Liver (tissue), 8 donors: ENCODE measurements at regions not wholly inside any gene's neighbourhood (a gene's known extent, or its start where the extent isn't known, plus 50 kb on each side); places are given as distances from the start of the nearest gene placed in this dataset.

Source experiments
- DNase-seq: peaks from one replicate; pipeline ENCODE4 v3.0.0-alpha.2; 2017; ENCODE audit warnings: low spot score
- H3K27ac ChIP-seq, 2 donors: one replicate each; pipeline ENCODE4 v1.7.0; 2013; ENCODE audit warnings: inconsistent platforms in 2 of 2, low read length in 2 of 2, control low read depth in 1 of 2, low read depth in 1 of 2, mild to moderate bottlenecking in 1 of 2
- H3K27me3 ChIP-seq, 4 donors: one replicate each; pipeline versions ENCODE4 v1.6.1 to v1.7.0; 2013; ENCODE audit warnings: low read length in 3 of 4, inconsistent platforms in 1 of 4, mild to moderate bottlenecking in 1 of 4, moderate library complexity in 1 of 4; ENCODE audit not compliant: control insufficient read depth in 4 of 4, insufficient read depth in 4 of 4
- H3K36me3 ChIP-seq, 4 donors: one replicate each; pipeline versions ENCODE4 v1.6.1 to v1.7.0; 2013; ENCODE audit warnings: low read length in 3 of 4, mild to moderate bottlenecking in 3 of 4, low read depth in 1 of 4, moderate library complexity in 1 of 4; ENCODE audit not compliant: control insufficient read depth in 4 of 4, insufficient read depth in 3 of 4
- H3K4me1 ChIP-seq, 4 donors: one replicate each; pipeline versions ENCODE4 v1.6.1 to v1.7.0; 2013; ENCODE audit warnings: low read length in 3 of 4, mild to moderate bottlenecking in 3 of 4, moderate library complexity in 1 of 4; ENCODE audit not compliant: control insufficient read depth in 4 of 4, insufficient read depth in 4 of 4
- H3K4me3 ChIP-seq, 3 donors: one replicate each; pipeline versions ENCODE4 v1.6.1 to v1.7.0; 2013; ENCODE audit warnings: low read length in 3 of 3, control low read depth in 1 of 3, low read depth in 1 of 3, mild to moderate bottlenecking in 1 of 3
- H3K9ac ChIP-seq, 2 donors: one replicate each; pipeline ENCODE4 v1.7.0; 2013; ENCODE audit warnings: low read length in 2 of 2, mild to moderate bottlenecking in 2 of 2, moderate library complexity in 2 of 2, control low read depth in 1 of 2, low read depth in 1 of 2
- H3K9me3 ChIP-seq, 4 donors: one replicate each; pipeline versions ENCODE4 v1.6.1 to v1.7.0; 2013; ENCODE audit warnings: low read length in 3 of 4; ENCODE audit not compliant: control insufficient read depth in 4 of 4
- ATF3 ChIP-seq: IDR thresholded peaks from 2 replicates; pipeline ENCODE4 v1.6.1; 2016; ENCODE audit warnings: antibody characterized with exemption
- CTCF ChIP-seq: fragments of 150-350 bp; IDR thresholded peaks from 2 replicates; pipeline ENCODE4 v1.5.1; 2017; ENCODE audit warnings: improper control_type of control experiment, low read depth, low read length; ENCODE audit not compliant: missing input control
- EGR1 ChIP-seq, 2 donors: IDR thresholded peaks; 2 replicates each; pipeline ENCODE4 v1.6.1; 2016 to 2018; ENCODE audit warnings: antibody characterized with exemption in 2 of 2, low read depth in 2 of 2
- FOXA1 ChIP-seq: IDR thresholded peaks from 2 replicates; pipeline ENCODE4 v1.6.1; 2016; ENCODE audit warnings: antibody characterized with exemption
- FOXA2 ChIP-seq: IDR thresholded peaks from 2 replicates; pipeline ENCODE4 v1.6.1; 2016; ENCODE audit warnings: antibody characterized with exemption
- GABPA ChIP-seq, 2 donors: IDR thresholded peaks in 1 of 2; conservative IDR thresholded peaks in 1 of 2; 2 replicates each; pipeline ENCODE4 v1.6.1; 2016; ENCODE audit warnings: antibody characterized with exemption in 2 of 2, mild to moderate bottlenecking in 1 of 2, moderate library complexity in 1 of 2
- HNF4A ChIP-seq, 2 donors: conservative IDR thresholded peaks; 2 replicates each; pipeline ENCODE4 v1.6.1; 2016; ENCODE audit warnings: antibody characterized with exemption in 2 of 2, mild to moderate bottlenecking in 2 of 2
- HNF4G ChIP-seq: IDR thresholded peaks from 2 replicates; pipeline ENCODE4 v1.6.1; 2016; ENCODE audit warnings: antibody characterized with exemption
- JUND ChIP-seq, 2 donors: IDR thresholded peaks; 2 replicates each; pipeline ENCODE4 v1.6.1; 2016; ENCODE audit warnings: antibody characterized with exemption in 2 of 2
- NR2F2 ChIP-seq: IDR thresholded peaks from 2 replicates; pipeline ENCODE4 v1.6.1; 2016; ENCODE audit warnings: antibody characterized with exemption
- RAD21 ChIP-seq, 2 donors: IDR thresholded peaks; 2 replicates each; pipeline ENCODE4 v1.6.1; 2016; ENCODE audit warnings: antibody characterized with exemption in 2 of 2, mild to moderate bottlenecking in 2 of 2
- REST ChIP-seq: IDR thresholded peaks from 2 replicates; pipeline ENCODE4 v1.6.1; 2016; ENCODE audit warnings: antibody characterized with exemption, mild to moderate bottlenecking
- RXRA ChIP-seq, 2 donors: IDR thresholded peaks; 2 replicates each; pipeline ENCODE4 v1.6.1; 2017 to 2018; ENCODE audit warnings: antibody characterized with exemption in 2 of 2, mild to moderate bottlenecking in 1 of 2
- SP1 ChIP-seq: IDR thresholded peaks from 2 replicates; pipeline ENCODE4 v1.6.1; 2018; ENCODE audit warnings: antibody characterized with exemption, mild to moderate bottlenecking
- TAF1 ChIP-seq: conservative IDR thresholded peaks from 2 replicates; pipeline ENCODE4 v1.6.1; 2016; ENCODE audit warnings: antibody characterized with exemption, mild to moderate bottlenecking
- YY1 ChIP-seq: IDR thresholded peaks from 2 replicates; pipeline ENCODE4 v1.6.1; 2016; ENCODE audit warnings: antibody characterized with exemption, mild to moderate bottlenecking
- ZBTB33 ChIP-seq: IDR thresholded peaks from 2 replicates; pipeline ENCODE4 v1.6.1; 2016; ENCODE audit warnings: antibody characterized with exemption
- WGBS: extraction: QIAGEN DNeasy Blood & Tissue Kit; methylation state at CpG from one replicate; pipeline ENCODE4 v1.1.7; 2013; 5-methylcytosine and 5-hydroxymethylcytosine counted together
- TF ChIP-seq, protein P1 (sequence below): IDR thresholded peaks from 2 replicates; pipeline ENCODE4 v1.6.1; 2016; ENCODE audit warnings: antibody characterized with exemption
- donor health status: healthy.
- donor health status: healthy.
- donor health status: healthy.
- donor health status: healthy.
- donor health status: healthy.

GRCh38 chr11:26142891-26143290, 189.0 kb upstream of the ANO3 start:
- H3K27me3 ChIP-seq = no peaks in the 10 kb centered on the region
- peaks cover 0 to 5% (median 3%) of the 10 kb centered on the region in 4 donors for H3K4me1 ChIP-seq
- no peak overlapping the region for H3K4me3 ChIP-seq
- WGBS = 79% methylated on average over 1 of the region's 1 CpG
- H3K27ac ChIP-seq = no peak overlapping the region
- TF ChIP-seq HNF4A (conservative IDR thresholded peaks at IDR 0.05) = no peak
- TF ChIP-seq YY1 = no peak
- no peak for TF ChIP-seq HNF4G
- TF ChIP-seq, protein P1, sequence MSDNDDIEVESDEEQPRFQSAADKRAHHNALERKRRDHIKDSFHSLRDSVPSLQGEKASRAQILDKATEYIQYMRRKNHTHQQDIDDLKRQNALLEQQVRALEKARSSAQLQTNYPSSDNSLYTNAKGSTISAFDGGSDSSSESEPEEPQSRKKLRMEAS = no peak
- TF ChIP-seq SP1 = no peak
- TF ChIP-seq CTCF = no peak
- TF ChIP-seq REST = no peak
- no peak for TF ChIP-seq RAD21 (IDR thresholded peaks at IDR 0.05)
- TF ChIP-seq JUND (IDR thresholded peaks at IDR 0.05) = no peak
- no peak for TF ChIP-seq FOXA2
- no peak for TF ChIP-seq RXRA (IDR thresholded peaks at IDR 0.05)
- TF ChIP-seq GABPA (IDR thresholded peaks at IDR 0.05 in 1 of 2, conservative IDR thresholded peaks at IDR 0.05 in 1 of 2) = no peak
- TF ChIP-seq TAF1 = no peak
- TF ChIP-seq ZBTB33 = no peak
- TF ChIP-seq ATF3 = no peak
- no peak for TF ChIP-seq EGR1 (IDR thresholded peaks at IDR 0.05; ENCODE audit: low read depth in 2 of 2)
- TF ChIP-seq NR2F2 = no peak
- TF ChIP-seq FOXA1 = no peak
- no peaks in the 10 kb centered on the region for H3K9me3 ChIP-seq
- no peaks in the 10 kb centered on the region for H3K36me3 ChIP-seq
- DNase-seq = no peak
- no peak overlapping the region for H3K9ac ChIP-seq
